HL-60 (cell line): ENCODE measurements at regions not wholly inside any gene's neighbourhood (a gene's known extent, or its start where the extent isn't known, plus 50 kb on each side); places are given as distances from the start of the nearest gene placed in this dataset.

Experiments
- DNase-seq, 2 experiments: peaks; one replicate each; pipeline ENCODE4 v3.0.0-alpha.2; 2010 to 2020; ENCODE audit warnings: low read depth in 1 of 2, low spot score in 1 of 2
- H3K27ac ChIP-seq: fragments of 250-450 bp; sonication (Bioruptor Pico); replicated peaks from 2 replicates; pipeline ENCODE4 v1.5.1; 2020; ENCODE audit warnings: mild to moderate bottlenecking, moderate library complexity
- H3K27me3 ChIP-seq: fragments of 250-450 bp; sonication (Bioruptor Pico); 2 replicates; pipeline ENCODE4 v1.5.1; 2021; ENCODE audit warnings: mild to moderate bottlenecking, moderate library complexity; ENCODE audit not compliant: insufficient read depth, poor library complexity, severe bottlenecking
- H3K4me3 ChIP-seq: replicated peaks from 2 replicates; pipeline ENCODE4 v1.5.1; 2011; ENCODE audit warnings: mild to moderate bottlenecking, control low read depth, low read length; ENCODE audit not compliant: insufficient read depth
- GABPA ChIP-seq: IDR thresholded peaks from 2 replicates; pipeline ENCODE4 v1.6.1; 2012; ENCODE audit warnings: low read depth
- POLR2AphosphoS5 ChIP-seq: IDR thresholded peaks from 2 replicates; pipeline ENCODE4 v1.6.1; 2012; ENCODE audit warnings: low read depth
- SPI1 ChIP-seq: IDR thresholded peaks from 2 replicates; pipeline ENCODE4 v1.6.1; 2012; ENCODE audit warnings: low read depth, mild to moderate bottlenecking, borderline replicate concordance
- TF ChIP-seq, protein P1 (sequence below): IDR thresholded peaks from one replicate; pipeline ENCODE4 v1.5.1; 2011; ENCODE audit warnings: low read length, control low read depth, inconsistent platforms; ENCODE audit not compliant: insufficient read depth
- TF ChIP-seq, protein P2 (sequence below): IDR thresholded peaks from 2 replicates; pipeline ENCODE4 v1.6.1; 2012; ENCODE audit warnings: low read depth; ENCODE audit not compliant: insufficient replicate concordance

DNA sequence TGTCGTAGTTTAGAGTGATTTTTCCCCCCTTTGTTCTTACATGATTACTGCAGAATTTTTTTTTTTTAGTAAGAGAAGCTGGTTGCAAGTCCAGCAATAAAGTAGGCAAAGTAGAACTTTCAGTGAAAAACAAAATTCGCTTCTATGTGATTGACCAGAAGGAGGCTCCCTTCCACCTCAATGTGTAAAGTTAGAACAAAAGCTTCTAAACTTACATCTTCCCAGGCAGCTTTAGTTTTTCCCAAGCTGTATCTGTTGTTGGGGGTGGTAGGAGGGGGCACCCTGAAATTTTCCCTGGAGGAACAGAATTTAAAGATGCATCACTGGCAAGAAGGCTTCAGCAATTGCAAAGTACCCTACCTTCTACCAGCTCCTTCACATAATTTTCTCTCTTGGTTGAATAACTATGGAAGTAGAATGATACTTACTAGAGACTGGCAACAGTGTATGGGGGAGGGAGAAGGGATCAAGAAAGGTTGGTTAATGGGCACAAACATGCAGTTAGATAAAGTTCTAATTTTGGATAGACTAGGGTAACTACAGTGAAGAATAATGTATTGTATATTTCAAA is 87.3 kb upstream of the E2F7 start:
- Histone ChIP-seq H3K27ac (no peak overlapping the region), H3K27me3 (no peaks in the 10 kb centered on the region), H3K4me3 (no peak overlapping the region)
- no peak for DNase-seq
- TF ChIP-seq GABPA (no peak), POLR2AphosphoS5 (no peak), SPI1 (no peak)
- TF ChIP-seq, protein P1, sequence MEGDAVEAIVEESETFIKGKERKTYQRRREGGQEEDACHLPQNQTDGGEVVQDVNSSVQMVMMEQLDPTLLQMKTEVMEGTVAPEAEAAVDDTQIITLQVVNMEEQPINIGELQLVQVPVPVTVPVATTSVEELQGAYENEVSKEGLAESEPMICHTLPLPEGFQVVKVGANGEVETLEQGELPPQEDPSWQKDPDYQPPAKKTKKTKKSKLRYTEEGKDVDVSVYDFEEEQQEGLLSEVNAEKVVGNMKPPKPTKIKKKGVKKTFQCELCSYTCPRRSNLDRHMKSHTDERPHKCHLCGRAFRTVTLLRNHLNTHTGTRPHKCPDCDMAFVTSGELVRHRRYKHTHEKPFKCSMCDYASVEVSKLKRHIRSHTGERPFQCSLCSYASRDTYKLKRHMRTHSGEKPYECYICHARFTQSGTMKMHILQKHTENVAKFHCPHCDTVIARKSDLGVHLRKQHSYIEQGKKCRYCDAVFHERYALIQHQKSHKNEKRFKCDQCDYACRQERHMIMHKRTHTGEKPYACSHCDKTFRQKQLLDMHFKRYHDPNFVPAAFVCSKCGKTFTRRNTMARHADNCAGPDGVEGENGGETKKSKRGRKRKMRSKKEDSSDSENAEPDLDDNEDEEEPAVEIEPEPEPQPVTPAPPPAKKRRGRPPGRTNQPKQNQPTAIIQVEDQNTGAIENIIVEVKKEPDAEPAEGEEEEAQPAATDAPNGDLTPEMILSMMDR = no peak
- TF ChIP-seq, protein P2, sequence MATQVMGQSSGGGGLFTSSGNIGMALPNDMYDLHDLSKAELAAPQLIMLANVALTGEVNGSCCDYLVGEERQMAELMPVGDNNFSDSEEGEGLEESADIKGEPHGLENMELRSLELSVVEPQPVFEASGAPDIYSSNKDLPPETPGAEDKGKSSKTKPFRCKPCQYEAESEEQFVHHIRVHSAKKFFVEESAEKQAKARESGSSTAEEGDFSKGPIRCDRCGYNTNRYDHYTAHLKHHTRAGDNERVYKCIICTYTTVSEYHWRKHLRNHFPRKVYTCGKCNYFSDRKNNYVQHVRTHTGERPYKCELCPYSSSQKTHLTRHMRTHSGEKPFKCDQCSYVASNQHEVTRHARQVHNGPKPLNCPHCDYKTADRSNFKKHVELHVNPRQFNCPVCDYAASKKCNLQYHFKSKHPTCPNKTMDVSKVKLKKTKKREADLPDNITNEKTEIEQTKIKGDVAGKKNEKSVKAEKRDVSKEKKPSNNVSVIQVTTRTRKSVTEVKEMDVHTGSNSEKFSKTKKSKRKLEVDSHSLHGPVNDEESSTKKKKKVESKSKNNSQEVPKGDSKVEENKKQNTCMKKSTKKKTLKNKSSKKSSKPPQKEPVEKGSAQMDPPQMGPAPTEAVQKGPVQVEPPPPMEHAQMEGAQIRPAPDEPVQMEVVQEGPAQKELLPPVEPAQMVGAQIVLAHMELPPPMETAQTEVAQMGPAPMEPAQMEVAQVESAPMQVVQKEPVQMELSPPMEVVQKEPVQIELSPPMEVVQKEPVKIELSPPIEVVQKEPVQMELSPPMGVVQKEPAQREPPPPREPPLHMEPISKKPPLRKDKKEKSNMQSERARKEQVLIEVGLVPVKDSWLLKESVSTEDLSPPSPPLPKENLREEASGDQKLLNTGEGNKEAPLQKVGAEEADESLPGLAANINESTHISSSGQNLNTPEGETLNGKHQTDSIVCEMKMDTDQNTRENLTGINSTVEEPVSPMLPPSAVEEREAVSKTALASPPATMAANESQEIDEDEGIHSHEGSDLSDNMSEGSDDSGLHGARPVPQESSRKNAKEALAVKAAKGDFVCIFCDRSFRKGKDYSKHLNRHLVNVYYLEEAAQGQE = no peak

DNA sequence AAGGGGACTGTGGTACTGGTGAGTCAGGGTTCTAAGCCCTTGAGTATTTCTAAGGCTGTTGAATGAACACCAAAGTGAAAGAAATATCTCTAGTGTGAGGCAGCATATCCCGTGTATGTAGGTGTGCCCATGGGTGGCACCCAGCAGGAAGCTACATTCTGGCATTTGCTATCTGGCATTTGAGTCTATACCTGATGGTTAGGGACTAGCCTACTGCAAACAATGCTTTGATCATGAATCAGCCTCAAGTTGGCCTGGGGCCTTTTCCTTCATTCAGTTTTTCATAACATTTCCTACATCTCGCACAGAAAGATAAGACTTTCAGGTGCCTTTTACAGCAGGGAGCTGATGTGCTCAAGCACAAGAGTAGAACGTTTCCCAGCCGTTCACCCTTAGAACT is 85.7 kb upstream of the E2F7 start:
- no peak for DNase-seq

DNA sequence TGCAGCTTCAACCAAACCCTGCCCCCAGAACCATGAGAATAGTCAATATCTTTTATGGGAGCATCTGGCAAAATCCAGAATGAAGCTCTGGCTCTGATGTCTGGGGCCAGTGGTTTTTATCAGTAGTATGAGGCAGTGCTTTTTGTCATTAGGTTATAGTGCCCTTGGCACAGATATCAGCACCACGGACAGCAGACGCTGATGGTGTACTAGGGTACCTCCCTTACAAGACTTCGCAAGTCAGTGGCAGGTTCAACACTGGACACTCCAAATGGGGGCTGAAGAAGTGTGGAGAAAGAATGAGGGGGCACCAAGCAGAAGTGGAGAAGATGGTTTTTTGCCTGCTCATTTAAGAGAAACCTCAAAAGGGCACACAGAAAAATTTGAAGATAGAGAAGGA is 68.2 kb upstream of the E2F7 start:
- no peak overlapping the region for H3K4me3 ChIP-seq
- TF ChIP-seq, protein P2 = peak; percentile 96
- TF ChIP-seq, protein P1 = no peak
- peak in 1 of 2 experiments; percentile 2 for DNase-seq
- no peaks in the 10 kb centered on the region for H3K27me3 ChIP-seq
- H3K27ac ChIP-seq = no peak overlapping the region

More for the DNA sequence above, 85.7 kb upstream of the E2F7 start:
- H3K27me3 ChIP-seq = no peaks in the 10 kb centered on the region
- TF ChIP-seq, protein P2 = no peak
- TF ChIP-seq POLR2AphosphoS5 = no peak
- TF ChIP-seq, protein P1 = no peak
- TF ChIP-seq SPI1 = no peak
- no peak for TF ChIP-seq GABPA
- H3K27ac ChIP-seq = no peak overlapping the region
- no peak overlapping the region for H3K4me3 ChIP-seq
